DND-41 (cell line): ENCODE measurements at regions not wholly inside any gene's neighbourhood (a gene's known extent, or its start where the extent isn't known, plus 50 kb on each side); places are given as distances from the start of the nearest gene placed in this dataset.

Source experiments
- ATAC-seq: fragments of 200-7000 bp; cut with Tn5 transposase; 3 replicates; pipeline ENCODE4 v1.9.1; 2021; ENCODE audit warnings: low read depth; ENCODE audit not compliant: insufficient read depth
- DNase-seq: peaks from one replicate; pipeline ENCODE4 v3.0.0-alpha.2; 2020
- H2AFZ ChIP-seq: 2 replicates; pipeline ENCODE4 v1.6.0; 2012; ENCODE audit warnings: low read depth, low read length
- H3K27ac ChIP-seq: 2 replicates; pipeline ENCODE4 v1.5.1; 2012; ENCODE audit warnings: low read length, inconsistent platforms
- H3K27me3 ChIP-seq: fragments of 200-600 bp; sonication (generic); 2 replicates; pipeline ENCODE4 v1.6.0; 2012; ENCODE audit warnings: low read length, mild to moderate bottlenecking, inconsistent platforms; ENCODE audit not compliant: insufficient read depth, poor library complexity
- H3K36me3 ChIP-seq: 2 replicates; pipeline ENCODE4 v1.5.1; 2012; ENCODE audit warnings: low read length, inconsistent platforms; ENCODE audit not compliant: insufficient read depth
- H3K4me1 ChIP-seq: 2 replicates; pipeline ENCODE4 v1.5.1; 2012; ENCODE audit warnings: mild to moderate bottlenecking, low read length; ENCODE audit not compliant: insufficient read depth
- H3K4me2 ChIP-seq: 2 replicates; pipeline ENCODE4 v1.6.0; 2012; ENCODE audit warnings: mild to moderate bottlenecking, moderate library complexity, low read length, inconsistent platforms; ENCODE audit not compliant: insufficient read depth
- H3K4me3 ChIP-seq, 2 experiments: fragments of 200-600 bp in 1 of 2; shearing (Covaris generic) in 1 of 2; 2 replicates each; pipeline ENCODE4 v1.5.1; 2012 to 2016; ENCODE audit warnings: inconsistent platforms in 2 of 2, low read length in 2 of 2, mild to moderate bottlenecking in 2 of 2, low read depth in 1 of 2, moderate library complexity in 1 of 2
- H3K79me2 ChIP-seq: 2 replicates; pipeline ENCODE4 v1.6.0; 2012; ENCODE audit warnings: low read length, inconsistent platforms; ENCODE audit not compliant: insufficient read depth
- H3K9ac ChIP-seq: 2 replicates; pipeline ENCODE4 v1.6.0; 2012; ENCODE audit warnings: low read depth, mild to moderate bottlenecking, inconsistent platforms, low read length, moderate library complexity
- H3K9me3 ChIP-seq: 2 replicates; pipeline ENCODE4 v1.5.1; 2012; ENCODE audit warnings: low read length, moderate library complexity, mild to moderate bottlenecking, inconsistent platforms; ENCODE audit not compliant: insufficient read depth, severe bottlenecking
- H4K20me1 ChIP-seq: 2 replicates; pipeline ENCODE4 v1.6.0; 2012; ENCODE audit warnings: low read length; ENCODE audit not compliant: insufficient read depth
- EZH2 ChIP-seq: IDR thresholded peaks from 3 replicates; pipeline ENCODE4 v1.6.1; 2012; ENCODE audit warnings: borderline replicate concordance, low read depth, mild to moderate bottlenecking, moderate library complexity, low read length, inconsistent platforms; ENCODE audit not compliant: severe bottlenecking
- TF ChIP-seq, protein P1 (sequence below): IDR thresholded peaks from 2 replicates; pipeline ENCODE4 v1.5.1; 2012; ENCODE audit warnings: borderline replicate concordance, low read length, moderate library complexity, mild to moderate bottlenecking; ENCODE audit not compliant: poor library complexity, severe bottlenecking; ENCODE audit errors: extremely low read depth

DNA sequence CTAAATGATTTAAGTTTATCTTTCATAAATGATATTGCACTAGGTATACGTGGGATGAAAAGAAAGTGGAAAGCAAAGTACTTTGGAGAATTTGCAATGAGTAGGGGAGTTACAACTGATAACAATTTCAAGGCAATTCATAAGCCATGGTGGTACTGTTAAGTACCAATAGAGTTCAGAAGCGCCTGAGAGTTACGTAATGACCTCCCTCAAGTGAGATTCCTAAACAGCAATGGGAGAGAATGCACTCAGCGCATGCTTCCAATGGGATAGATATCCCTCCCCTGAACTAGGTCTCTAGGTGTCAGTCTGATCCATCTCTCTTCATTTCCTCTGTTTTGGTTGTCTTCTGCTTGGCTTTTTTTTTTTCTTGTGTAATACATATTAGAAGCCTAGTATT lies 249.3 kb downstream of the NNT start:
- no peak for TF ChIP-seq EZH2
- TF ChIP-seq, protein P1, sequence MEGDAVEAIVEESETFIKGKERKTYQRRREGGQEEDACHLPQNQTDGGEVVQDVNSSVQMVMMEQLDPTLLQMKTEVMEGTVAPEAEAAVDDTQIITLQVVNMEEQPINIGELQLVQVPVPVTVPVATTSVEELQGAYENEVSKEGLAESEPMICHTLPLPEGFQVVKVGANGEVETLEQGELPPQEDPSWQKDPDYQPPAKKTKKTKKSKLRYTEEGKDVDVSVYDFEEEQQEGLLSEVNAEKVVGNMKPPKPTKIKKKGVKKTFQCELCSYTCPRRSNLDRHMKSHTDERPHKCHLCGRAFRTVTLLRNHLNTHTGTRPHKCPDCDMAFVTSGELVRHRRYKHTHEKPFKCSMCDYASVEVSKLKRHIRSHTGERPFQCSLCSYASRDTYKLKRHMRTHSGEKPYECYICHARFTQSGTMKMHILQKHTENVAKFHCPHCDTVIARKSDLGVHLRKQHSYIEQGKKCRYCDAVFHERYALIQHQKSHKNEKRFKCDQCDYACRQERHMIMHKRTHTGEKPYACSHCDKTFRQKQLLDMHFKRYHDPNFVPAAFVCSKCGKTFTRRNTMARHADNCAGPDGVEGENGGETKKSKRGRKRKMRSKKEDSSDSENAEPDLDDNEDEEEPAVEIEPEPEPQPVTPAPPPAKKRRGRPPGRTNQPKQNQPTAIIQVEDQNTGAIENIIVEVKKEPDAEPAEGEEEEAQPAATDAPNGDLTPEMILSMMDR: no peak
- DNase-seq (no peak), ATAC-seq (no peak)
- Histone ChIP-seq H3K27ac (no peak overlapping the region), H3K9me3 (no peaks in the 10 kb centered on the region), H4K20me1 (no peaks in the 10 kb centered on the region), H2AFZ (no peak overlapping the region), H3K4me1 (no peaks in the 10 kb centered on the region), H3K36me3 (no peaks in the 10 kb centered on the region), H3K4me3 (no peak overlapping the region), H3K9ac (no peak overlapping the region), H3K4me2 (no peak overlapping the region), H3K79me2 (no peaks in the 10 kb centered on the region), H3K27me3 (no peaks in the 10 kb centered on the region)

DNA sequence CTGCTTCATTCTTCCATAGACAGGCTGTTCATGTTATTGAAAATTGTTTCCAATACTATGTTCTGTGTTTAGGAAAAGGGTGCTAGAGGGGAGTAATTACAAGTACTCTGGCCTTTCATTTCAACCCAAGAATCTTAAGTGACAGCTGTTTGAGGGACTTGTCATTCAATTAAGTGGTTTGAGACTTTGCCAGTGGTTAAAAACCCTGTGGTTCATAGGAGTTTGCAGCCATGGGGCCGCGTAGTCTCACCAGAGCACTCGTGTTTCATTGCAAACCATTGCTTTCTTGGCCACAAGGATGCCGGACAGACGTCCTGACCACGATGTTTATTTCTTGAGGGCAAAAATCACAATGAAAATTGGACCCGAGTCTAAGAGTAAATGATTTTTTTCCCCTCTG lies 248.8 kb downstream of the NNT start:
- no peak for DNase-seq
- Histone ChIP-seq H4K20me1 (no peaks in the 10 kb centered on the region), H3K9ac (no peak overlapping the region), H3K27ac (no peak overlapping the region), H3K4me1 (no peaks in the 10 kb centered on the region), H3K4me2 (no peak overlapping the region), H3K4me3 (no peak overlapping the region), H3K79me2 (no peaks in the 10 kb centered on the region), H2AFZ (no peak overlapping the region), H3K27me3 (no peaks in the 10 kb centered on the region), H3K36me3 (no peaks in the 10 kb centered on the region), H3K9me3 (no peaks in the 10 kb centered on the region)
- no peak for ATAC-seq
- TF ChIP-seq EZH2: no peak
- TF ChIP-seq, protein P1: no peak

DNA sequence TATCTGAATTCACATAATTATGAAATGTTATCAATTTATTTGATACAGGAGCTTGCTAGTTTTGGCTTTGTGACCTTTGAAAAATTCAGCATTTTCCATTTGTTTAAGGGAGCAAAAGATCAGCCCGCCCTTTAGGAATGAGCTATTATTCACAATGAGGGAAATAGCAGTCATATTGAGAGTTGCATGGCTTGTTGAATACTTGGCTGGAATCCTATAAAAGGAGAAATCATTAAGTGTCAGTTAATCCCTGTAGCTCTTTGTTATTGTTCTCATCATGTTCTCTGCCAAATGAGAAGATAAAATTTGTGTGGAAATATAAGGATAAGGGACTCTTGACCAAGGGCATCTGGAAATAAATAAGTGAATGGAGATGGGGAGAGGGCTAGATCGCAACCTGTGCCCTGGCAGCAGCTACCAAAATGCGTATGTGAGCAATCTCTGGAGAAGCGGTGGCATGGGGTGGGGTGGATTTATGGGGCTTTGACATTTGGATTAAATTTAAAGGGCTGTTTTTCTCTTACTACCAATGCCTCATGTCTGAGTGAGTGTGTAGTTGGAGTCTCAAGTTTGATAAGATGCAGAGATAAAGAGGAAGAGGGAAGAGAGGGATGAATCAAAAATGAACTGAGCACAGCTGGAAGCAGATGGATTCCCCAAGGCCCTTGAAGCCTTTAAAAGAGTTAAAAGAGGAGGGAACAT lies 237.6 kb downstream of the NNT start:
- no peak for TF ChIP-seq EZH2
- TF ChIP-seq, protein P1: no peak
- H3K4me1 ChIP-seq: no peaks in the 10 kb centered on the region
- H3K9me3 ChIP-seq: no peaks in the 10 kb centered on the region
- H3K79me2 ChIP-seq: no peaks in the 10 kb centered on the region
- no peaks in the 10 kb centered on the region for H4K20me1 ChIP-seq
- no peak overlapping the region for H3K9ac ChIP-seq
- no peak overlapping the region for H3K27ac ChIP-seq
- no peaks in the 10 kb centered on the region for H3K36me3 ChIP-seq
- H2AFZ ChIP-seq: no peak overlapping the region
- DNase-seq: no peak
- no peak for ATAC-seq
- no peak overlapping the region for H3K4me3 ChIP-seq
- H3K4me2 ChIP-seq: no peak overlapping the region
- H3K27me3 ChIP-seq: no peaks in the 10 kb centered on the region
